ENCODE measurements at regions not wholly inside any gene's neighbourhood (a gene's known extent, or its start where the extent isn't known, plus 50 kb on each side); places are given as distances from the start of the nearest gene placed in this dataset.

DNA sequence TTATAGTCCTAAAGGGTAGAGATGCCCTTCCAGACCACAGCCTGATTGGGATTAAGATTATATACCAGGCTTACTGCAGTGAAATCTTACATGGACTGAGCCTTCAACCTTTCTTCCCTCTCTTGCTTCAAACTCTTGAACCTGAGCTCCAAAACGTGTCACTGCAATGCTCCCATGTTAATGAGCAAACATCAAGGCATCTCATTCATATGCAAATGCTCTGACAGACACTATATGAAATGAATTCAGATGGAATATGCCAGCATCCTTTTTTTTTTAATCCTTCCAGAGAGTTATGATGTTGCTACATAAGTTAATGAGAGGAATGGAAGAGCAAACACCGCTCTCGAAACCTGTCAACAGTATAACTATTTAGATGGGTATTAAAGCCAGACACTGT lies 611.9 kb upstream of the CDH11 start:
- no peak for TF ChIP-seq POLR2A (IDR thresholded peaks at IDR 0.05)
- TF ChIP-seq, protein P1, sequence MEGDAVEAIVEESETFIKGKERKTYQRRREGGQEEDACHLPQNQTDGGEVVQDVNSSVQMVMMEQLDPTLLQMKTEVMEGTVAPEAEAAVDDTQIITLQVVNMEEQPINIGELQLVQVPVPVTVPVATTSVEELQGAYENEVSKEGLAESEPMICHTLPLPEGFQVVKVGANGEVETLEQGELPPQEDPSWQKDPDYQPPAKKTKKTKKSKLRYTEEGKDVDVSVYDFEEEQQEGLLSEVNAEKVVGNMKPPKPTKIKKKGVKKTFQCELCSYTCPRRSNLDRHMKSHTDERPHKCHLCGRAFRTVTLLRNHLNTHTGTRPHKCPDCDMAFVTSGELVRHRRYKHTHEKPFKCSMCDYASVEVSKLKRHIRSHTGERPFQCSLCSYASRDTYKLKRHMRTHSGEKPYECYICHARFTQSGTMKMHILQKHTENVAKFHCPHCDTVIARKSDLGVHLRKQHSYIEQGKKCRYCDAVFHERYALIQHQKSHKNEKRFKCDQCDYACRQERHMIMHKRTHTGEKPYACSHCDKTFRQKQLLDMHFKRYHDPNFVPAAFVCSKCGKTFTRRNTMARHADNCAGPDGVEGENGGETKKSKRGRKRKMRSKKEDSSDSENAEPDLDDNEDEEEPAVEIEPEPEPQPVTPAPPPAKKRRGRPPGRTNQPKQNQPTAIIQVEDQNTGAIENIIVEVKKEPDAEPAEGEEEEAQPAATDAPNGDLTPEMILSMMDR (IDR thresholded peaks at IDR 0.05) = no peak
